ENCODE measurements at regions not wholly inside any gene's neighbourhood (a gene's known extent, or its start where the extent isn't known, plus 50 kb on each side); places are given as distances from the start of the nearest gene placed in this dataset.

- peak overlapping the region in 1 of 7 donors; percentile 29 for H3K27ac Mint-ChIP-seq
- no peaks in the 10 kb centered on the region for H3K36me3 Mint-ChIP-seq
- H3K79me2 ChIP-seq (ENCODE audit: insufficient read depth, low read length) = no peaks in the 10 kb centered on the region
- no peaks in the 10 kb centered on the region for H4K20me1 ChIP-seq (ENCODE audit: insufficient read depth, low read length)
- no peak for DNase-seq
- WGBS (ENCODE audit: insufficient coverage) = 74% methylated on average over 5 of the region's 6 CpGs
- H3K27ac ChIP-seq (ENCODE audit: low read depth in 1 of 2, low read length in 2 of 2) = no peak overlapping the region
- TF ChIP-seq, protein P1, sequence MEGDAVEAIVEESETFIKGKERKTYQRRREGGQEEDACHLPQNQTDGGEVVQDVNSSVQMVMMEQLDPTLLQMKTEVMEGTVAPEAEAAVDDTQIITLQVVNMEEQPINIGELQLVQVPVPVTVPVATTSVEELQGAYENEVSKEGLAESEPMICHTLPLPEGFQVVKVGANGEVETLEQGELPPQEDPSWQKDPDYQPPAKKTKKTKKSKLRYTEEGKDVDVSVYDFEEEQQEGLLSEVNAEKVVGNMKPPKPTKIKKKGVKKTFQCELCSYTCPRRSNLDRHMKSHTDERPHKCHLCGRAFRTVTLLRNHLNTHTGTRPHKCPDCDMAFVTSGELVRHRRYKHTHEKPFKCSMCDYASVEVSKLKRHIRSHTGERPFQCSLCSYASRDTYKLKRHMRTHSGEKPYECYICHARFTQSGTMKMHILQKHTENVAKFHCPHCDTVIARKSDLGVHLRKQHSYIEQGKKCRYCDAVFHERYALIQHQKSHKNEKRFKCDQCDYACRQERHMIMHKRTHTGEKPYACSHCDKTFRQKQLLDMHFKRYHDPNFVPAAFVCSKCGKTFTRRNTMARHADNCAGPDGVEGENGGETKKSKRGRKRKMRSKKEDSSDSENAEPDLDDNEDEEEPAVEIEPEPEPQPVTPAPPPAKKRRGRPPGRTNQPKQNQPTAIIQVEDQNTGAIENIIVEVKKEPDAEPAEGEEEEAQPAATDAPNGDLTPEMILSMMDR (IDR thresholded peaks at IDR 0.05) = no peak
- no peak overlapping the region for H2AFZ ChIP-seq (ENCODE audit: insufficient read depth, low read depth, low read length, poor library complexity, severe bottlenecking)
- H3K4me3 Mint-ChIP-seq = no peak overlapping the region
- H3K27me3 ChIP-seq (ENCODE audit: control insufficient read depth in 2 of 2, insufficient read depth in 2 of 2, low read length in 2 of 2) = no peaks in the 10 kb centered on the region
- H3K9ac ChIP-seq (ENCODE audit: insufficient read depth, low read length, poor library complexity, severe bottlenecking) = no peak overlapping the region
- intact Hi-C loops (cut with micrococcal nuclease) = no loop called here
- H3K4me3 ChIP-seq (replicated peaks in 1 of 3; ENCODE audit: low read depth in 2 of 3, low read length in 3 of 3) = no peak overlapping the region
- H3K4me2 ChIP-seq (replicated peaks; ENCODE audit: extremely low read depth, low read length, poor library complexity, severe bottlenecking) = no peak overlapping the region
- no peaks in the 10 kb centered on the region for H3K4me1 ChIP-seq (ENCODE audit: control insufficient read depth in 1 of 2, insufficient read depth in 2 of 2, low read length in 2 of 2)
- H3K27me3 Mint-ChIP-seq (ENCODE audit: low read depth in 3 of 3) = peaks cover 5 to 10% (median 5%) of the 10 kb centered on the region in 3 donors
- no peaks in the 10 kb centered on the region for H3K4me1 Mint-ChIP-seq
- peaks cover 0 to 7% (median 5%) of the 10 kb centered on the region in 7 donors for H3K9me3 Mint-ChIP-seq
- peaks cover 0 to 12% of the 10 kb centered on the region in 2 donors for H3K9me3 ChIP-seq (replicated peaks in 1 of 2; ENCODE audit: control insufficient read depth in 1 of 2, insufficient read depth in 1 of 2, low read length in 2 of 2)
- no peaks in the 10 kb centered on the region for H3K36me3 ChIP-seq (replicated peaks in 1 of 2; ENCODE audit: control insufficient read depth in 1 of 2, insufficient read depth in 2 of 2, low read length in 2 of 2)
These were observed 313.5 kb downstream of the FOXO1 start for GRCh38 chr13:40352802-40353562.

- Histone ChIP-seq H3K9ac (ENCODE audit: insufficient read depth, low read length, poor library complexity, severe bottlenecking) (no peak overlapping the region), H3K4me2 (replicated peaks; ENCODE audit: extremely low read depth, low read length, poor library complexity, severe bottlenecking) (no peak overlapping the region), H3K9me3 (replicated peaks in 1 of 2; ENCODE audit: control insufficient read depth in 1 of 2, insufficient read depth in 1 of 2, low read length in 2 of 2) (peaks cover 0 to 12% of the 10 kb centered on the region in 2 donors), H3K79me2 (ENCODE audit: insufficient read depth, low read length) (no peaks in the 10 kb centered on the region), H3K27me3 (ENCODE audit: control insufficient read depth in 2 of 2, insufficient read depth in 2 of 2, low read length in 2 of 2) (no peaks in the 10 kb centered on the region), H3K4me1 (ENCODE audit: control insufficient read depth in 1 of 2, insufficient read depth in 2 of 2, low read length in 2 of 2) (no peaks in the 10 kb centered on the region), H3K4me3 (replicated peaks in 1 of 3; ENCODE audit: low read depth in 2 of 3, low read length in 3 of 3) (no peak overlapping the region), H3K36me3 (replicated peaks in 1 of 2; ENCODE audit: control insufficient read depth in 1 of 2, insufficient read depth in 2 of 2, low read length in 2 of 2) (no peaks in the 10 kb centered on the region), H4K20me1 (ENCODE audit: insufficient read depth, low read length) (no peaks in the 10 kb centered on the region), H3K27ac (ENCODE audit: low read depth in 1 of 2, low read length in 2 of 2) (no peak overlapping the region), H2AFZ (ENCODE audit: insufficient read depth, low read depth, low read length, poor library complexity, severe bottlenecking) (no peak overlapping the region)
- intact Hi-C loops (cut with micrococcal nuclease) = no loop called here
- H3K9me3 Mint-ChIP-seq = peaks cover 0 to 7% (median 5%) of the 10 kb centered on the region in 7 donors
- H3K27me3 Mint-ChIP-seq (ENCODE audit: low read depth in 3 of 3) = peaks cover 4 to 5% (median 5%) of the 10 kb centered on the region in 3 donors
- no peak for DNase-seq
- TF ChIP-seq, protein P1 (IDR thresholded peaks at IDR 0.05) = no peak
- H3K36me3 Mint-ChIP-seq = no peaks in the 10 kb centered on the region
- H3K4me1 Mint-ChIP-seq = no peaks in the 10 kb centered on the region
- 98% methylated on average over 6 of the region's 6 CpGs for WGBS (ENCODE audit: insufficient coverage)
- no peak overlapping the region for H3K4me3 Mint-ChIP-seq
- H3K27ac Mint-ChIP-seq = peak overlapping the region in 1 of 7 donors; percentile 1
These were observed 311.2 kb downstream of the FOXO1 start for GRCh38 chr13:40355126-40355724.
